ENCODE measurements at regions not wholly inside any gene's neighbourhood (a gene's known extent, or its start where the extent isn't known, plus 50 kb on each side); places are given as distances from the start of the nearest gene placed in this dataset.

GRCh38 chr14:22311636-22312035 is 277.4 kb downstream of the DAD1 start:
- ATAC-seq: no peak
- 80% methylated on average over 1 of the region's 1 CpG for WGBS, 2 donors
- TF ChIP-seq CTCF (IDR thresholded peaks at IDR 0.05): no peak

GRCh38 chr14:22305607-22306006 is 283.4 kb downstream of the DAD1 start:
- Histone ChIP-seq H3K9me3 (no peaks in the 10 kb centered on the region), H3K4me3 (no peak overlapping the region), H3K36me3 (no peaks in the 10 kb centered on the region), H3K27me3 (peaks cover 0 to 50% (median 28%) of the 10 kb centered on the region in 7 donors), H3K4me1 (no peaks in the 10 kb centered on the region), H3K27ac (no peak overlapping the region)
- no peak for ATAC-seq
- DNase-seq: no peak
- no peak for TF ChIP-seq CTCF (IDR thresholded peaks at IDR 0.05)
- intact Hi-C loops (cut with DNase I): no loop called here
- WGBS, 2 donors: 62 to 70% methylated on average over 5 of the region's 5 CpGs

More at GRCh38 chr14:22311636-22312035, 277.4 kb downstream of the DAD1 start:
- no peak for DNase-seq
- Histone ChIP-seq H3K27ac (no peak overlapping the region), H3K4me3 (no peak overlapping the region), H3K27me3 (peaks cover 0 to 23% (median under 1%) of the 10 kb centered on the region in 7 donors), H3K4me1 (no peaks in the 10 kb centered on the region), H3K9me3 (no peaks in the 10 kb centered on the region), H3K36me3 (no peaks in the 10 kb centered on the region)
- intact Hi-C loops (cut with DNase I): loop anchor here in 1 of 10 donors (10.0 kb wide), 1 partner anchor 153 kb away; no protein-coding TSS in a partner anchor

GRCh38 chr14:22304326-22304725 is 284.7 kb downstream of the DAD1 start:
- DNase-seq (no peak), ATAC-seq (no peak)
- no peak for TF ChIP-seq CTCF (IDR thresholded peaks at IDR 0.05)
- intact Hi-C loops (cut with DNase I): no loop called here
- no peak overlapping the region for H3K4me3 ChIP-seq
- H3K27me3 ChIP-seq: peaks cover 0 to 45% (median 30%) of the 10 kb centered on the region in 7 donors
- H3K27ac ChIP-seq: no peak overlapping the region
- H3K9me3 ChIP-seq: no peaks in the 10 kb centered on the region
- no peaks in the 10 kb centered on the region for H3K36me3 ChIP-seq
- no peaks in the 10 kb centered on the region for H3K4me1 ChIP-seq
- WGBS, 2 donors: 71 to 74% methylated on average over 6 of the region's 6 CpGs

- intact Hi-C loops (cut with DNase I): no loop called here
- ATAC-seq: no peak
- H3K4me3 ChIP-seq: no peak overlapping the region
- no peak for DNase-seq
- H3K27ac ChIP-seq: no peak overlapping the region
- no peaks in the 10 kb centered on the region for H3K4me1 ChIP-seq
- no peaks in the 10 kb centered on the region for H3K36me3 ChIP-seq
- peak in 8 of 9 donors; percentile 13 to 61 (median 45) for TF ChIP-seq CTCF (IDR thresholded peaks at IDR 0.05)
- H3K27me3 ChIP-seq: peaks cover 0 to 46% (median 30%) of the 10 kb centered on the region in 7 donors
- 28 to 30% methylated on average over 5 of the region's 5 CpGs for WGBS, 2 donors
- H3K9me3 ChIP-seq: no peaks in the 10 kb centered on the region
These were observed 285.3 kb downstream of the DAD1 start for GRCh38 chr14:22303589-22304195.
